Left colon (tissue), 2 donors: ENCODE measurements at regions not wholly inside any gene's neighbourhood (a gene's known extent, or its start where the extent isn't known, plus 50 kb on each side); places are given as distances from the start of the nearest gene placed in this dataset.
A peak's percentile ranks its signal among the peaks of the same experiment; 100 is the strongest.

Source experiments
- ATAC-seq: fragments of 200-7000 bp; cut with Tn5 transposase; one replicate; pipeline ENCODE4 v1.9.1; 2020; ENCODE audit warnings: mild to moderate bottlenecking, moderate library complexity
- DNase-seq, 2 donors: peaks; one replicate each; pipeline ENCODE4 v3.0.0-alpha.2; 2020
- intact Hi-C, 2 donors: fragments of 100-400 bp; cut with DNase I in 1 of 2; cut with micrococcal nuclease in 1 of 2; formaldehyde crosslinking; loops; one replicate each; pipeline versions ENCODE4 v1.11.2 to v1.14.0; 2022; cut with DNase I, micrococcal nuclease
- donor health status: DM: no; HTN: no; CAD: no.
- donor health status: DM: yes; HTN: yes; CAD: no.

DNA sequence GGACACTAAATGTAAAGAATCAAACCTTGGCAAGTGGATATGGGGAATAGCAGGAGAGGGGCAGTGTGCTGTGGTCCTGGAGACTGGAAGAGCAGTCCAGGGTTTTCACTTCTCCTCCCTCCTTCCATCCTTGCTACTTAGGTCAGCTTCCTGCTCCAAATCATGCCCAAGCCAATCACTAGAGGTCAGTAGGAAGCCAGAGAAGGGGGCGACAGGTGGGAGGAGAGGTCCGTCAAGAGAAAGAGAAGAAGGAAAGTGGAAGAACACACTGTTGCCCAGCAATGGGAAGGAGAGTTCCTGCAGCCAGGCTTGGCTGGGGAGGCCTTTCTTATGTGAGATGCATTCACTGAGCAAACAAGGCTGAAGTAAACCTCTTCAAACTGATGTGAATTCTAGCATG is 289.6 kb downstream of the DTWD2 start:
- intact Hi-C loops: no loop called here
- ATAC-seq (no peak), DNase-seq (no peak)

DNA sequence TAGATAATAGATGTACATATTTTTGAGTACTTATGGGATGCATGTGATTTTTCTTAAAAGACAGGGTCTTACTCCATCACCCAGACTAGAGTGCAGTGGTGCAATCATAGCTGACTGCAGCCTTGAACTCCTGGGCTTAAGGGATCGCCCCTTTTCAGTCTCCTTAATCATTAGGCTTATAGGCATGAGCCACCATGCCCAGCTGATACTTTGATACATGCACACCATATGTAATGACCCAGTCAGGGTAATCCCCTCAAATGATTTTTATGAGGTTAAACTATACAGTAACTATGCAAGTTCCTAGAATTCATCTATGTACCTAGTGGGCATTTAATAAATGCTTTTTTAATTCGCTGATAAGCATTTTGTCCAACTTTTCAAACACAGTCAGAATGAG is 292.3 kb downstream of the DTWD2 start:
- intact Hi-C loops: no loop called here
- DNase-seq (no peak), ATAC-seq (no peak)

DNA sequence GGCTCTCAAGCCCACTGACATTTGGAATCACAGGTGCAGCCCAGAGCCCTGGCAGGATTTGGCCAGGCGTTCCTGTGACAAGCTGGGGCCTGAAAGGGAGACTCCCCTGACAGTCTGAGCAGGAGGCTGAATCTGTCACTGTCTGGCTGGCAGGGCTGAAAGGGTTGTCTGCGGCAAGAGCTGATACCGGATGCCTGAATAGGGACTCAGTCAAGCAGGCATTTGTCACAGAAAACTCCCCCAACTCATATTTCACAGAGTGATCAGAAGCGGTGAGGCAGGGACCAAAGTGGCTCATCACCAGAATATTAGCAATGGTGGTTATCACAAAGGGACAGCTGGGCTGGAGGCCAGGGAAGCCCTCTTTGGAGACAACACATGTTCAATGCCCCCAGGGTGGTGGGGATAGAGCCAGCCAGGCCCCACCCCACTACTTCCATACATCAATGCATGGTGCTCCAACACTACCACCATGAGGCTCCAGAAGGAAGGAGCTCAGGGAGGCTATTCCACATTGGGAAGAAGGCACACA is 295.5 kb downstream of the DTWD2 start:
- intact Hi-C loops: no loop called here
- no peak for ATAC-seq
- no peak for DNase-seq

DNA sequence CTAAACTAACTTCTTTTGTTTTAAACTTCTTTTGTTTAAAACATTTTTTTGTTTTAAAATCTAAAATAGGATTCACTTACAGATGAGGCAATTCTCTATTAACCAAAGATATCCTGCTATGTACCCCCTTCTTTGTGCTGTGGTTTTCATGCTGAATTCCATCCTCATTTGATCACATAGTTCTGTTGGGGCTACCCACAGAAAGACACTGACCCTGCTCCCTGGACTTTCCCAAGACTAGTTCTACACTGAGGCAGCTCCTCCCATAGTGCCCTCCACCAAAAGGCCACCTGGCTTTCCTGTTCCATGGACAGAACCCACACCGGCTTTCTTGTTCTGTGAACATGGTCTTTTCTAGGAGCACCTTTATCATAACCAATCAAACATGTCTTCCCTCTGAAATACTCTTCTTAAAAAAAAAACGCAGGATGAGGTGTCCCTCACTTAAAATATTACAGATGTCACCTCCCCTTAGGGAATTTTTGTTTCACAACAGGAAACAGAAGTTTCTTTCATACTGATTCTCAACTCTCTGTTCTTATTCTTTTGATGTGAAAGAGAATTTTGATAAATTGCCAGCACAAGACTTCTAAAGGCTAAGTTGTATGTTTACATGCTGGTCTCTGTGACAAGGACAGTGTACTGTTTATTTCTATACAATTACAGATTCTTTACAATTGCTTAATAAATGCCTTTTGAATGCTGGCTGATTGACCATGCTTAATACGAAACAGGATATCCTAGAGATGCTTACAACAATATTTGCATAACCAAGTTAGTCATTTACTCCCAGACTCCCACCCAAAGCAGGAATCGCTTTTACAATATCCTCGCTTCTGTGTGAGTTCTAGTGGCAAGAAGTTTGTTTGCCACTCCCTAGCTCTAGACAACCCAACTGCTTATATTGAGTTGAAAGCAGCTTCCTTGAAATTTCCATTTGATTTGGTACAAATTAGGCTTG is 300.4 kb downstream of the DTWD2 start:
- ATAC-seq (no peak), DNase-seq (no peak)
- intact Hi-C loops: no loop called here

DNA sequence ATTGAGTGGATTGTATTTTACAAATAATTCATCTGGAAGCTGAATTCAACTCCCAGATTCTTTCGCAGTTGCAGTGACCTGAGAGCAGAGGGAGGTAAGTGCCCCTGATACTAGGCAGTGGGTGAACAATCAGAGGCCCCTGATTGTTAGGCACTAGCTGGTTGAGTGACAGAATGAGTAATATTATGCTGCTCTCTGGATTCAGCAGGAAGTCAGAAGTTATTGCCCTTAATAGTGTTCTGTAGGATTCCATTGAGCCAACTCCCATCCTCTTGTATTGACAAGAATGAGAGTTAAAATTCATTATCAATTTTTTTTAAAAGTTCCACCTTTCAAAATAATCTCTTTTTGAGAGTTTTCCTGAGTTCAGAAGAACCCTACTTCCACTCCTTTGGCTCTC is 301.2 kb downstream of the DTWD2 start:
- intact Hi-C loops: no loop called here
- ATAC-seq: no peak
- DNase-seq: no peak

DNA sequence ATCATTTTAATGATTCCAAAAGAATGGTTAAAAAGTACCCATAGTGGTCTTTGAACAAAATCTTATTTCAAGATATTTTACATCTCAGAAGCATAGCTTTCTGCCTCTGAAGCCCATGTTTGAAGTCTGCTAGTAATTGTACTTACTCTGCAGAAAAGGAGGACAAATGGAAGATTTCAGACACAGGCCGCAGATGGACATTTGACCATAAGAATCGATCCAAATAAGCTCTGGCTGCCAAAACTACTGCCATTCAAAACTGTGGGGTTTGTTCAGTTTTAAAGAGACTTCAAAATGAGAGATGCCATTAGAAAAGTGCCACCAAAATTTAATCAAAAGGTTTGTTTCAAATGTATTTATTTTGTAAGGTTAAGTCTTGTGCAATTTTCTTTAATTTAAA is 306.7 kb downstream of the DTWD2 start:
- DNase-seq: no peak
- intact Hi-C loops: no loop called here
- no peak for ATAC-seq

DNA sequence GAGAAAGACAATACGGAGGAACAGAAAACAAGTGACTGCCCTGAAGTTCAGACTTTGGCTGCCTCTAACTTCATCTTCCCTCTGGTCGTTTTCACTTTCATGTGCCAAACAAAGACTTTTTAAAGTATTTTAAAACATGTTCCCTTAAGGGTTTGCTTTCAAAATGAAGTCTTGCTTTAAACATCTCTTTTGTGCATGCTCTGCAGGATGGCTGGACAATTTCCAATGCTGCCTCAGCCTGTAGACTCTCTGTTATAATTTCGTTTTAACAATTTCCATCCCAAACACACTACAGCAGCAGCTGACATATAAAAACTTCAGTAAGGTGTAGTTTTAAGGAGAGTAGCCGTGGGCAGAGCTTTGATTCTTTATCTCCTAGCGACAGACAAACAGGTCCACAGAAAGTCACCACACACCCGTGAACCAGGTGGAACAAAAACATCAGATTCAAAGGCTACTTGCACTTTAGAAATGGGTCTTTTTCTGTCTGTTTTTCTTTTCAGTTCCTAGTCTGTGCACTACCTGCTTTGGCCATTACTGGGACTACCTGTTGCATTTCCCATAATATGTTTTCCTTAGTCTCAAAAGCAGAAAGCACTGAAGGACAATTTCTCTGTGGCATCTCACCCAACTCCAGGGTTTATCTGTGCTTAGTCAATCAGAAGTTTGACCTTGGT is 308.9 kb downstream of the DTWD2 start:
- DNase-seq (no peak), ATAC-seq (no peak)
- intact Hi-C loops: no loop called here

DNA sequence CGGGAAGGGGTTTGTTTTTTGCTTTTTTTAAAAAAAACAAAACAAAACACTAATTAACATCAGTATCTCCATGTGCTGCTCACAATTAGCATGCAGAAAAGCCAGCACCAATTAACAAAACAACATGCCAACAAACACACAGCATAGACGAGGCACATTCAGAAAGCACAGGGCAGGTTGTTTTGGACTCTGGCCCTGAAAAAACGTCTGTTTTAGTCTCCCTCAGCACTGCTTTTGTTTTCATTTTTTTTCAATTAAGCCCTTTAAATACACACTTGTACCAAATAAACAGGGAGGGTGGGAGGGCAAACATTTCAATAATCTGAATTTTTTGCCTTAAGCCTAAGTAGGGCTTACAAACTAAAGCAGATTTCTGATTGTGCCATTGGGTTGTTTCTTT is 309.6 kb downstream of the DTWD2 start:
- ATAC-seq: no peak
- intact Hi-C loops: no loop called here
- no peak for DNase-seq

DNA sequence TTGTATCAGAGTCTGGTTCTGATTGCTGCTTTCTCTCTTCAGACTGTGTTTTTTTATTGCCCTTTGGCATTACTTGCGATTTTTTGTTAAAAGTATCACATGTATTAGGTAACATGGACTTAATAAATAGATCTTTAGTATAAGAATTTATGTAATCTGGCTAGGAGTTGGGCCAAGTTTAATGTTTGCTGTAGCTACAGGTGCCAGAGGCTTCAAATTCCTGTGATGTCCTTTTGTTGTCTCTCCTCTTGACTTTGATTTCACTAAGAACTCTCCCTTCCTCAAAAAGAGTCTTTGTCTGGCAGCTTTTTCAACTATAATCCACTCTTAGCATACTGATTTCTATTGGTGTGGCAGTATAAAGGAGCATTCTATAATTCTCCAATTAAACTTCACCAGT is 313.1 kb downstream of the DTWD2 start:
- DNase-seq (no peak), ATAC-seq (no peak)
- intact Hi-C loops: no loop called here

DNA sequence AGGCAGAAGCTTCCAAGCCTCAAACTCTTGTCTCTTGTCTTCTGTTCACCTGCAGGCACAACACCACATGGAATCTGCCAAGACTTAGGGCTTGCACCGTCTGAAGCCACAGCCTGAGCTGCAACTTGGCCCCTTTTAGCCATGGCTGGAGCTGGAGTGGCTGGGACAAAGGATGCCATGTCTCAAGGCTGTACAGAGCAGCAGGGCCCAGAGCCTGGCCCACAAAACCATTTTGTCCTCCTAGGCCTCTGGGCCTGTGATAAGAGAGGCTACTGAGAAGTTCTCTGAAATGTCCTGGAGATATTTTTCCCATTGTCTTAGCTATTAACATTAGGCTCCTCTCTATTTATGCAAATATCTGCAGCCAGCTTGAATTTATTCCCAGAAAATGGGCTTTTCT is 330.8 kb downstream of the DTWD2 start:
- DNase-seq (no peak), ATAC-seq (no peak)
- intact Hi-C loops: no loop called here

DNA sequence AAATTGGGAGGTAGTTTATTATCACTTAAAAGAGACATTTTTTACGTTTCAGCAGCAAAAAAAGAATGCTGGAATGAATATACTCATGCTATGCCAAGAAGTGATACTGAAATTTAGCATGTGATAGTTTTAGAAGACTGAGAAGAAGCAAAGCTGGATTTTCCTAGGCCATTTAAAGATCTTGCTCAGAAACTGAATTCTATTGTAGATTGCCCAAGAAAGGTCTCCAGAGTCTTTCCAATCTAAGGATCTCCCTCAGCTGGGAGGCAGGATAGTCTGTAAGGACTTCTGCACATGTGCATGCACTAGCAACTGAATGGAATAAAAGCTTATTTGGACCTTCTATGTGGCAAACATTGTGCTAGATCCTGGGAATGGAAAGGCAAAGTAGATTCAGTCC is 334.5 kb downstream of the DTWD2 start:
- DNase-seq (no peak), ATAC-seq (no peak)
- intact Hi-C loops: no loop called here

DNA sequence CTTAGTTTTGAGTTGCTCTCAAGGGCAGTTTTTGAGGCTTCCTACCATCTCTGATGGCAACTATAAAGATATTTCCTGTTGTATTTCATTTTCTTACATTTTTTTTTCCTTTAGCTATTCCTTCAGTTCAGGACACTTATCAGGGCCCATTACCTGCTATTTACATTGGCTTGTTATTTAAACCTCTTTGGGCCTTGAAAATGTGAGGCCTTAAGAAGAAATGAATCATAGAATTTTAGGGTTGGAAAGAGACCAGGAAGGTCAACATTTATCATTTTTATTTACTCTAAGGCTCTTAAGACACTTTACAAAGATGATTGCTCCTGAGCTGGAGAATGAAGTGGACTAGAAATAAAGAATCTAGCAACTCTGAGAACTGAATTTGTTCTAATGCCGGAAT is 335.2 kb downstream of the DTWD2 start:
- intact Hi-C loops: no loop called here
- ATAC-seq (no peak), DNase-seq (no peak)

DNA sequence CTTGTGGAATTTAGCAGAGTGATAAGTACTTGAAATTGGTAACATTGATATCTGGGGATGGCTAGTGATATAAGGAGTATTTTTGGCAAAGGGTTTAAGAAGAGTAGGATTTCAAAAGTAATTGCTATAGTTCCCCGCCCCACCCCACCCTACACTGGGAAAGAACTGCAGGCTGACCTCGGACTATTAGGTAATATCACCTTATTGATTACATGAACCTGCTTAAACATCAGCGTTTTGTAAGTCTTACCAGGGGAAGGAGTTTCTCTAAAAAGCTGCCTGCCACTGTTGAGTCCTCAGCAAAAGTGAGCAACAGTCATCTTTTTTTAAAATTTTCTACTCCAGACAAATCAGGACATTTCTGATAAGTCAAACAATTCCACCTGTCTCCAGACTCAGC is 337.3 kb downstream of the DTWD2 start:
- intact Hi-C loops: no loop called here
- DNase-seq: no peak
- no peak for ATAC-seq

DNA sequence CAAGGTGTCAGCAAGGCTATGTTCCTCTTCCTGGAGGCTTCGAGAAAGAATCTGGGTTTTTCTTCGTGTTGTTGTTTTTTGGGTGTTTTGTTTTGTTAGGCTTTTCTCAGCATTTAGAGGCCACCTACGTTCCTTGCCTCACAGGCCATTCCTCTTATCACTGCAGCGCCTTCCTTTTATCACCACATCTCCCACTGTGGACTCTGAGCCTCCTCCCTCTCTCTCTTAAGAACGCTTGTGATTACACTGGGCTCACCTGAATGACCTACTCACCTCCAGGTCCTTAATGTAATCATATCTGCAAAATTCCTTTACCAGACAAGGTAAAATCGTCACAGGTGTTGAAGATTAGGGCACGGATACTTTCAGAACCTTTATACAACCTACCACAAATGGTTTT is 340.8 kb downstream of the DTWD2 start:
- intact Hi-C loops: no loop called here
- DNase-seq (no peak), ATAC-seq (no peak)

DNA sequence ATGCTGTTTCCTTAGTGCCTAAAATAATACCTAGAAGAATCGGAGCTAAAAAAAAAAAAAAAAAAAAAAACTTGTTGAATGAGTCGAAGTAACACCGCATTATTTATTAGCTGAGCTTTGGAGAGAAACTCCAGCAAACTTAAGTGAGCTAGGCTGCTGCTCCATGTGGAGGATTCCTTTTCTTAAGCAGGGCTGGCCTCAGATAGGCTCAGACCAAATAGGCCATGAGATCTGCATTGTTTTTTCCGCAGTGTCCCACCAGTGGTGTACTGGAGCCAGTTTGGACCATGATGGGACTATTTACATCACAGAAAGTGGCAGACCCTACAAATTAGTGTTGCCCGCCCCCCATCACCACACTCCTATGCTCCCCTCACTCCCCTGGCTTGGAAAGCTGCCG is 341.4 kb downstream of the DTWD2 start:
- no peak for ATAC-seq

DNA sequence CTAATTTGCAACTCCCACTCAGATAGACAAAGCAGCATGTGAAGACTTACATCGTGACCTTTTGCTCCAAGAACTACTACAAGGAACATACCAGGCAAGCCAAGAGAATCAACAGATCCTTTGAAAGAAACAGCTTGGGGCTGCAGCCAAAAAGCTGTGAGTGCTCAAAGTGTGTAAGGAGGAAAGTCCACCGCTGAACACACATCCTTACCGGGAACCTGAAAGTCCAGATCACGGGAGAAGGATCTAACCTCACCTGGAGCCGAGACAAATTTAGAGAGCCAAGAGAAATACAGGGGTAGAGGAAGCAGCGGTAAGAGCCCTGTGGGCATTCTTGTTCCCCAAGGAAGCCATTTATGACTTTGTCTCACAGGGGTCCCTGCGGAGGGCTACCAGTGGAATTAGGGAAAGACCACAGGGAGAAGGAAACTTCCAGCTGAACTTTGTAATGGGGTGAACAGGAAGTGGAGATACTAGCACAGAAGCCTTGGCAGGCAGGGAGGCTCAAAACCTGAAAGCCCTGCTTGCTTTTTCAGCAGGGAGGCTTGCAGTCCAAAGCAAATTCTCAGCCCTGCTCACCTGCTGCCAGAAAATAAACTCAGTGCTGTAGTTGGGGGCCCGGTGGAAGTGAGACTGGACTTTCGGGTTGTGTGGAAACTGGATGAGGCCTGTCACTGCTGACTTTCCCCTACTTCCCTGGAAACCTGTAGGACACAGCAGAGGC is 350.2 kb downstream of the DTWD2 start:
- peak in 1 of 2 donors; percentile 40 for DNase-seq
- ATAC-seq: peak; percentile 31
- intact Hi-C loops: no loop called here

More for the DNA sequence above, 341.4 kb downstream of the DTWD2 start:
- intact Hi-C loops: no loop called here
- DNase-seq: no peak

DNA sequence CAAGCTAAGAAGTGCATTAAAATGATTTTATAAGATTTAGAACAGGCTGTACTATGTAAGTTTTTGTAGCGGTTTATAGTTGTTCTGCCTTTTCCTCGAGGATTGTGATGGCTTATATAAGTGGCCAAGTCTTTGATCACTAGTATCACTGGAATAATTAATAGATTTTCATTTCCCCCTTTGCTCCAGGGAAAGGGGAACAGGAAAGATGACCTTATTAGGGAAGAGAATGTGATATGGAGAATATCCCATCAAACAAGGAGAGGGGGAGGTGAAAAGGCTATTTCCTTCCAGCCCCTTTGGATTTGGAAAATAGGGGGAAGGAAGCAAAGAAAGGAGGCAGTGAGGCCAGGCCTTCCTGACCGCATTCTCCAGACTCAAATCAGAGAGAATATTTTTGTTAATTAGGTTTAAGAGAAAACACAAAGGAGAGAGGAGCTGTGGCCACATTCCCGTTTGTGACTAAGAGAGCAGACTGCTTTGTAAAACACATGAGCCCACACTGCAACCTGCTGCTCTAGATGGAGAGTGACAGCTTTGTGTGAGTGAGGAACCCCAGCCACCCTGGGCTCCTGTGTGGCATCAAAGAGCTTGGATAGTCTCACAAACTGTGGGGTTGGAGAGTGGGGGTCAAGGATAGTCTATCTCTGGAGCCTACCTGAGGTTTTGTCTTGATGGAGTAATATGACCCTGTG is 359.5 kb downstream of the DTWD2 start:
- ATAC-seq (no peak), DNase-seq (no peak)
- intact Hi-C loops: no loop called here

DNA sequence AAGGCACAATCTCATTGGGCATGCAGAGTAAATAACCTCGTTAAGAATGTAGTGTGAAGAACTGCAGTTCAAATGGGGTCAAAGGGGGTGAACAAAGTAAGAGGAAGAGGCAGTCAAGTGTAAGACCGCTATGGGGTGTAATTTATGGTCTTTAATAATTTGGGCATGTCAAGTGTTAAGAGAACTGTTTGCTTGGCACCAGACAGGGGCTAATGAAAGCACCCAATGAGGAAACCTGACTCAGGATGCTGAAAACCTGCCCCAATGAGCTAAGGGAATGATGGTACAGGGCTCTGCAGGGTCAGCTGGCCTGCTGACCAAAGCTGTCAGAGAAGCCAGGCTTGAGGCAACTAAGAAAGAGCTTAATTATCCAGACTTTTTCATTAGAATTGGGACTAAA is 368.1 kb downstream of the DTWD2 start:
- intact Hi-C loops: no loop called here
- ATAC-seq: no peak
- DNase-seq: no peak

DNA sequence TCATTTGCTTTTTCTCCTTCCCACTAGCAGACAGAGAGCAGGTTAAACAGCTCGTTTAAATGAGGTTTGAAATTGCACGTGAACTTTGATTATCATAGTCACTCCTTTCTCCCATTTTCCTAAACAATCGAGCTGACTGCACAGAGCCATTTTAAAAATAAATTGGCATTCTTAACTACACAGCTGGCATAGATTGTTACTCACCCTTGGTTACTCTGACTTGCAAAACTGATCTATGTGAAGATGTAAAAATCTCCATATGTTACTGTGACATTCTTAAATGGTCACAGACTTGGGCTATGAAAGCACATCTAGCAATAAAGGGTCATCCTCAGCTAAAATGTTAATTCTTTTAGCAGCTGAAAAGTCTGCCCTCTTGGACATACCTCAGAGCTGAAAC is 368.5 kb downstream of the DTWD2 start:
- ATAC-seq: no peak
- DNase-seq: no peak
- intact Hi-C loops: no loop called here
